ENCODE measurements at regions not wholly inside any gene's neighbourhood (a gene's known extent, or its start where the extent isn't known, plus 50 kb on each side); places are given as distances from the start of the nearest gene placed in this dataset.
"Not testable (repeated sequence)": the region's sequence is repeated elsewhere in the genome, so short reads cannot be mapped to it uniquely, and the experiment has no call there.

DNA sequence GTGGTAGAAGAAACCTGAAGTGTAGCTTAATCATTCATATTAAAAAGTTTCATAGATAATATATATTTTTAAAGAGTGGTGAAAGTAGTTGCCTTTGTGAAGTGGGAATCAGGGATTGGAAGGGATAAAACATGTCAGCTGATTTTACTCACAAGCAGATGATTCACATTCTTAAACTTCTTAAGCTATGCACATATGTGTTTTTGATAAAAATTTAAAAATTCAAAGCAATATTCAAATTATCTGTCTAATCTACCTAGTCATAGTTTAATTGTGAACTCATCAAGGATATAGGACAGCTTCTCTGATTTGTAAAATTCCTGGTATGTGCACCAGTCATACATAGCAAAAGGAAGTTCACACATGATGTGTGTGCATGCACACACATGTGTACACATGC, 520.6 kb upstream of the PITX2 start:
- CTCF ChIA-PET (ENCODE audit: unreplicated experiment) = no interaction called here
- no peak for DNase-seq (ENCODE audit: low spot score)

DNA sequence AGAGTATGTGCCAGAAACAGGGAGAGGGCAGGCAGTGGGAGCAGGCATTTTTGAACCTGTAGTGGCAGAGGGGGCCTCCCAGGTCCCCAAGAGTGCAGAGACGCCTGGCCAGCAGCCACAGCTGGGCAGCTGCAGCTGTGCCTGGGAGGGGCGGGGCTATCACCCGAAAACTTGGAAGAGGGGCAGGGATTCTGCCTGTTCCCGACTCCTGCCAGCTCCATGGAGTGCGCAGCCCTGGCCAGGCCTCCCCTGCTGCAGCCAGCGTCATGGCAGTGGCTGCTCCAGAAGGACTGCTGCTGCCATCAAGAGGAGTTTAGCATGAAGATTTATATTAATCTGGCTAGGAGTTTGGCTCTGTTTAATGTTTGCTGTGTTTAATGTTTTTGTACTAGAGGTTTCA, 532.1 kb upstream of the PITX2 start:
- H3K9me2 ChIP-seq (ENCODE audit: insufficient read depth, low read length) = no peaks in the 10 kb centered on the region
- POLR2A ChIA-PET = no interaction called here
- no peak overlapping the region for H3K4me2 ChIP-seq (ENCODE audit: low read length)
- DNase-seq (ENCODE audit: low spot score) = no peak
- no peaks in the 10 kb centered on the region for H3K36me3 ChIP-seq (ENCODE audit: insufficient read depth, low read length)
- intact Hi-C loops (cut with micrococcal nuclease; ENCODE audit: unreplicated experiment) = no loop called here
- TF ChIP-seq, protein P1, sequence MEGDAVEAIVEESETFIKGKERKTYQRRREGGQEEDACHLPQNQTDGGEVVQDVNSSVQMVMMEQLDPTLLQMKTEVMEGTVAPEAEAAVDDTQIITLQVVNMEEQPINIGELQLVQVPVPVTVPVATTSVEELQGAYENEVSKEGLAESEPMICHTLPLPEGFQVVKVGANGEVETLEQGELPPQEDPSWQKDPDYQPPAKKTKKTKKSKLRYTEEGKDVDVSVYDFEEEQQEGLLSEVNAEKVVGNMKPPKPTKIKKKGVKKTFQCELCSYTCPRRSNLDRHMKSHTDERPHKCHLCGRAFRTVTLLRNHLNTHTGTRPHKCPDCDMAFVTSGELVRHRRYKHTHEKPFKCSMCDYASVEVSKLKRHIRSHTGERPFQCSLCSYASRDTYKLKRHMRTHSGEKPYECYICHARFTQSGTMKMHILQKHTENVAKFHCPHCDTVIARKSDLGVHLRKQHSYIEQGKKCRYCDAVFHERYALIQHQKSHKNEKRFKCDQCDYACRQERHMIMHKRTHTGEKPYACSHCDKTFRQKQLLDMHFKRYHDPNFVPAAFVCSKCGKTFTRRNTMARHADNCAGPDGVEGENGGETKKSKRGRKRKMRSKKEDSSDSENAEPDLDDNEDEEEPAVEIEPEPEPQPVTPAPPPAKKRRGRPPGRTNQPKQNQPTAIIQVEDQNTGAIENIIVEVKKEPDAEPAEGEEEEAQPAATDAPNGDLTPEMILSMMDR (conservative IDR thresholded peaks at IDR 0.05; ENCODE audit: low read length) = no peak
- TF ChIP-seq EZH2phosphoT487 (IDR thresholded peaks at IDR 0.05; ENCODE audit: borderline replicate concordance, low read depth, low read length) = no peak
- no peaks in the 10 kb centered on the region for H3K4me1 ChIP-seq (ENCODE audit: insufficient read depth, low read length, poor library complexity, severe bottlenecking)
- no peak overlapping the region for H2AFZ ChIP-seq (ENCODE audit: low read length)
- CTCF ChIA-PET (ENCODE audit: unreplicated experiment) = no interaction called here
- no peak overlapping the region for H3K4me3 ChIP-seq (ENCODE audit: low read depth, low read length, poor library complexity, severe bottlenecking)
- no TSS peak for BruUV-seq (replicated peaks)
- 0 out of 2 replicates have a peak, but pooled peaks cover 6% of the 10 kb centered on the region for H3K9me3 ChIP-seq (ENCODE audit: low read length)
- no peak overlapping the region for H3K27ac ChIP-seq (ENCODE audit: low read depth, low read length, poor library complexity, severe bottlenecking)
- no peaks in the 10 kb centered on the region for H3K79me2 ChIP-seq (ENCODE audit: insufficient read depth, low read depth, low read length)
- H4K20me1 ChIP-seq (ENCODE audit: insufficient read depth, low read length) = no peaks in the 10 kb centered on the region

More for the DNA sequence above, 520.6 kb upstream of the PITX2 start:
- H3K9me3 ChIP-seq (ENCODE audit: low read length) = no peaks in the 10 kb centered on the region
- no peaks in the 10 kb centered on the region for H3K4me1 ChIP-seq (ENCODE audit: insufficient read depth, low read length, poor library complexity, severe bottlenecking)
- no peak overlapping the region for H3K4me3 ChIP-seq (ENCODE audit: low read depth, low read length, poor library complexity, severe bottlenecking)
- POLR2A ChIA-PET = interaction anchor here (0.7 kb wide), 1 partner anchor 23 kb away, joined by 3 read pairs; no protein-coding TSS in a partner anchor
- intact Hi-C loops (cut with micrococcal nuclease; ENCODE audit: unreplicated experiment) = no loop called here
- no peaks in the 10 kb centered on the region for H4K20me1 ChIP-seq (ENCODE audit: insufficient read depth, low read length)
- no TSS peak for BruUV-seq (replicated peaks)
- no peaks in the 10 kb centered on the region for H3K36me3 ChIP-seq (ENCODE audit: insufficient read depth, low read length)
- no peaks in the 10 kb centered on the region; the same call in 1 of the 2 replicates for H3K9me2 ChIP-seq (ENCODE audit: insufficient read depth, low read length)
- H3K79me2 ChIP-seq (ENCODE audit: insufficient read depth, low read depth, low read length) = no peaks in the 10 kb centered on the region
- H3K27ac ChIP-seq (ENCODE audit: low read depth, low read length, poor library complexity, severe bottlenecking) = no peak overlapping the region
- no peak overlapping the region for H2AFZ ChIP-seq (ENCODE audit: low read length)
- no peak for TF ChIP-seq EZH2phosphoT487 (IDR thresholded peaks at IDR 0.05; ENCODE audit: borderline replicate concordance, low read depth, low read length)
- TF ChIP-seq, protein P1 (conservative IDR thresholded peaks at IDR 0.05; ENCODE audit: low read length) = no peak
- no peak overlapping the region for H3K4me2 ChIP-seq (ENCODE audit: low read length)

DNA sequence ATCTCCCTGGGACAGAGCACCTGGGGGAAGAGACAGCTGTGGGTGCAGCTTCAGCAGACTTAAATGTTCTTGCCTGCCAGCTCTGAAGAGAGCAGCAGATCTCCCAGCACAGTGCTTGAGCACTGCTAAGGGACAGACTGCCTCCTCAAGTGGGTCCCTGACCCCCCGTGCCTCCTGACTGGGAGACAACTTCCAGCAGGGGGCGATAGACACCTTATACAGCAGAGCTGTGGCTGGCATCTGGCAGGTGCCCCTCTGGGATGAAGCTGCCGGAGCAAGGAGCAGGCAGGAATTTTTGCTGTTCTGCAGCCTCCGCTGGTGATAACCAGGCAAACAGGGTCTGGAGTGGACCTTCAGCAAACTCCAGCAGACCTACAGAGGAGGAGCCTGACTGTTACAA, 541.7 kb upstream of the PITX2 start:
- H3K9me3 ChIP-seq (ENCODE audit: low read length); H3K79me2 ChIP-seq (ENCODE audit: insufficient read depth, low read depth, low read length); POLR2A ChIA-PET; H4K20me1 ChIP-seq (ENCODE audit: insufficient read depth, low read length); intact Hi-C loops (cut with micrococcal nuclease; ENCODE audit: unreplicated experiment); H3K4me1 ChIP-seq (ENCODE audit: insufficient read depth, low read length, poor library complexity, severe bottlenecking); BruUV-seq (replicated peaks); H3K4me3 ChIP-seq (ENCODE audit: low read depth, low read length, poor library complexity, severe bottlenecking); H2AFZ ChIP-seq (ENCODE audit: low read length); CTCF ChIA-PET (ENCODE audit: unreplicated experiment); H3K27ac ChIP-seq (ENCODE audit: low read depth, low read length, poor library complexity, severe bottlenecking); H3K36me3 ChIP-seq (ENCODE audit: insufficient read depth, low read length); H3K4me2 ChIP-seq (ENCODE audit: low read length); H3K9me2 ChIP-seq (ENCODE audit: insufficient read depth, low read length): not testable (repeated sequence)
- DNase-seq (ENCODE audit: low spot score) = peak; percentile 9
- TF ChIP-seq, protein P1 (conservative IDR thresholded peaks at IDR 0.05; ENCODE audit: low read length) = peak; percentile 49

All from OCI-LY7 (cell line).